RWPE1 (cell line): ENCODE measurements at regions not wholly inside any gene's neighbourhood (a gene's known extent, or its start where the extent isn't known, plus 50 kb on each side); places are given as distances from the start of the nearest gene placed in this dataset.

Experiments used
- CTCF ChIA-PET: fragments of 350-600 bp; sonication (Branson Sonifier 250); formaldehyde crosslinking; extraction: SDS; loops from one replicate; lab custom pipeline; 2021; lab: Yijun Ruan, JAX
- POLR2A ChIA-PET: fragments of 400-600 bp; formaldehyde crosslinking; extraction: SDS; loops from one replicate; lab custom pipeline; 2020; ENCODE audit warnings: antibody characterized with exemption; ENCODE audit not compliant: low non-redundant PET; lab: Yijun Ruan, JAX
- DNase-seq: peaks from one replicate; pipeline ENCODE4 v3.0.0; 2012; ENCODE audit warnings: low spot score
- H3K27ac ChIP-seq: fragments of 450-650 bp; 2 replicates; pipeline ENCODE4 v1.5.1; 2017
- CTCF ChIP-seq: fragments of 450-650 bp; conservative IDR thresholded peaks from 2 replicates; pipeline ENCODE4 v1.5.1; 2017; ENCODE audit warnings: low read depth, mild to moderate bottlenecking

DNA sequence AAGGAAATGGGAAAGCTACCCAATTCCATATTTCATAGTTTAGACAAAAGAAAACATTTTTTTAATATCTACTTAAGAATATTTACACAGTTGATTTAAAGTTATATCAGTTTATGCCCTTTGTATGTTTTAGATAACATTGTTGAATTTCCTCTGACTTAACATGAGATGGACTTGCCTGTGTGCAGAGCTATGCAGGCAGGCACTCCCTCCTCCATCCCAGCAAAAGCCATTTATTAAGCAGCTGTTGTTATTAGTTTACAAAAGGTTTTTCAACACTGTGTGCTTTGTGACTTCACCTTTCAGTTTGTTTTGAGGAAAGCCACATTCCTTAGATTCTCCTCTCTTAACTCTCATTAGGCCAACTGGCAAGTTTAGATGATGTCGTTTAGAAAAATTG, 337.5 kb upstream of the PDE3A start:
- no peak for TF ChIP-seq CTCF
- ChIA-PET POLR2A (no interaction called here), CTCF (interaction anchor here (0.5 to 0.7 kb wide), 2 partner anchors 136 to 537 kb away, joined by 3 to 4 read pairs; no protein-coding TSS in a partner anchor)
- DNase-seq, result no peak
- H3K27ac ChIP-seq, result no peak overlapping the region

DNA sequence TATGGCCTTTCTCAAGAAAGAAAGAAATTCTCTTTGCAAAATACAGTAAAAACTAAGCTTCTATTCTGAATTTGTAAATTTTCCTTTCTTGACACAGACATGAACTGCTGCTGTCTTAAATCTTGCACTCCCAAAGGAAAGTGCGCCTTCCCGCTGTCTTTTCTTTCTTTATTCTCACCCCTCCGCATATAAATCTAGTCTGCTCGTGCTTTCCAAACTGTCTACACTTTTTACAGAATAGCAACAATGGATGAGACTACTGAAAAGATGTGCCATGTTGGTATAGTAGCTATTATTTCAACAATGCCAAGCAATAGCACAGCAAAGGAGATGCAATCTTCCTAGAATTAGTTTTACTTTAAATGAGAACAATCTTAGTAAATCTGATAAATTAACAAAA, 328.8 kb upstream of the PDE3A start:
- no peak overlapping the region for H3K27ac ChIP-seq
- ChIA-PET POLR2A (no interaction called here), CTCF (no interaction called here)
- DNase-seq, result no peak
- no peak for TF ChIP-seq CTCF

- CTCF ChIA-PET, result interaction anchor here (0.9 kb wide), 1 partner anchor 19 kb away, joined by 4 read pairs; no protein-coding TSS in a partner anchor
- no peak for TF ChIP-seq CTCF
- H3K27ac ChIP-seq, result no peak overlapping the region
- POLR2A ChIA-PET, result no interaction called here
- DNase-seq, result no peak
These were observed 328.2 kb upstream of the PDE3A start for GRCh38 chr12:20040184-20040583.

DNA sequence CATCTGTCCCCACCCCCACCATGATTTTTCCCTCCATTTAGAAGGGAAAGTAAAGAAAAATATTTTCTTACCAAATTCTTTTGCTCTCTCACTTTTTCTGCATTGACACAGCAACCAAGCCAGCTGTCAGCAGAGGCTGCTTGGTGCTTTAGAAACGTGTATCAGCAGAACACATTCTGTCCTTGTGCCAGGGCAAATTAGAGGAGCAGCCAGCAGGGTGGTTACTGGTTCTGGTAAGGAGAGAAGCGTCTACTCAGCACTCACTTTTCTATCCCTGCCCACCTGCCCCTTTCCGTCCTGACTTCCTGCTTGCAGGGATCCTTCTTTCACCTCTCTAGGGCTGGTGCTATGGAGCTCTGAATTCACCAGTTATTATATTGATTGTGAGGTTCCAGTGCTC, 327.5 kb upstream of the PDE3A start:
- ChIA-PET CTCF (interaction anchor here (0.6 to 0.9 kb wide), 2 partner anchors 20 to 632 kb away, joined by 3 to 4 read pairs; no protein-coding TSS in a partner anchor), POLR2A (no interaction called here)

DNA sequence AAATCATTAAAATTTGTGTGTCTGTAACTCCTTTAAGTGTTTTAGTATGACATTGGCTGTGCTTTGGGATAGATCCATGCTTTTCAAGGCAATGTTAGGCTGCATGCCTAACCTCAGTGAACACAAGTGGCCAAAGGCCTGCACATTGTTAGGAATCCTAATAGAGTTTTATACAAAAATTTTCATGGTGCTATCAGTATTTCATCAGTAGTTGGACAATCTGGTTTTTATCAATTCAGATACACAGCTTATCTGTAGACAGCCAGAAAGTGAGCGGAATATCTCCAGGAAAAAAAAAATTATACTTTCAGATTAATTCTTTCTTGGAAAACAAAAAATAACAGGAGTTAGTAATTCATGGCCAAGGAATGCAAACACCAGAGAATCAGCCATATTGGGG, 324.0 kb upstream of the PDE3A start:
- DNase-seq, result no peak
- no peak for TF ChIP-seq CTCF
- ChIA-PET POLR2A (no interaction called here), CTCF (no interaction called here)
- H3K27ac ChIP-seq, result no peak overlapping the region

More for the DNA sequence above, 327.5 kb upstream of the PDE3A start:
- no peak for DNase-seq
- TF ChIP-seq CTCF, result no peak
- no peak overlapping the region for H3K27ac ChIP-seq

- no peak for TF ChIP-seq CTCF
- no peak overlapping the region for H3K27ac ChIP-seq
- POLR2A ChIA-PET, result no interaction called here
- CTCF ChIA-PET, result no interaction called here
- DNase-seq, result no peak
These were observed 323.5 kb upstream of the PDE3A start for GRCh38 chr12:20044846-20045245.
